B cell (primary cell): ENCODE measurements at regions not wholly inside any gene's neighbourhood (a gene's known extent, or its start where the extent isn't known, plus 50 kb on each side); places are given as distances from the start of the nearest gene placed in this dataset.
"Not testable (repeated sequence)": the region's sequence is repeated elsewhere in the genome, so short reads cannot be mapped to it uniquely, and the experiment has no call there.

ENCODE experiments used
- ATAC-seq: fragments of 200-7000 bp; cut with Tn5 transposase; one replicate; pipeline ENCODE4 v1.10.0; 2021; ENCODE audit warnings: low read depth, mild to moderate bottlenecking, moderate number of reproducible peaks, moderate library complexity
- CTCF ChIA-PET: fragments of 350-600 bp; sonication (Branson Sonifier 250); formaldehyde crosslinking; loops from one replicate; lab custom pipeline; 2021; ENCODE audit warnings: antibody characterized with exemption, inconsistent platforms; lab: Charles Lee
- POLR2A ChIA-PET: fragments of 350-600 bp; sonication (Branson Sonifier 250); formaldehyde crosslinking; loops from one replicate; lab custom pipeline; 2021; ENCODE audit warnings: antibody characterized with exemption; lab: Charles Lee
- DNase-seq: peaks from one replicate; pipeline ENCODE4 v3.0.0; 2013
- H2AFZ ChIP-seq: 2 replicates; pipeline ENCODE4 v1.6.1; 2012; ENCODE audit warnings: mild to moderate bottlenecking, low read depth, low read length; ENCODE audit not compliant: insufficient read depth, poor library complexity, severe bottlenecking
- H3K27ac ChIP-seq, 2 donors: 1 replicate in 1 of 2; 2 replicates in 1 of 2; pipeline ENCODE4 v1.5.1; 2012 to 2013; ENCODE audit warnings: low read length in 2 of 2, mild to moderate bottlenecking in 2 of 2, moderate library complexity in 1 of 2
- H3K27me3 ChIP-seq, 4 experiments: fragments of 200-600 bp in 1 of 4; sonication (generic) in 1 of 4; replicated peaks in 1 of 4; 1 replicate in 2 of 4; 2 replicates in 2 of 4; pipeline versions ENCODE4 v1.6.1 to v1.7.0; 2013 to 2016; ENCODE audit warnings: low read length in 3 of 4, mild to moderate bottlenecking in 2 of 4, mixed read lengths in 1 of 4, moderate library complexity in 1 of 4; ENCODE audit not compliant: insufficient read depth in 4 of 4, control insufficient read depth in 3 of 4; ENCODE audit errors: control extremely low read depth in 1 of 4
- H3K36me3 ChIP-seq, 2 experiments: replicated peaks in 1 of 2; 1 replicate in 1 of 2; 2 replicates in 1 of 2; pipeline versions ENCODE4 v1.6.1 to v1.7.1; 2013; ENCODE audit warnings: low read length in 1 of 2; ENCODE audit not compliant: insufficient read depth in 2 of 2, control insufficient read depth in 1 of 2; ENCODE audit errors: control extremely low read depth in 1 of 2, extremely low read depth in 1 of 2
- H3K4me1 ChIP-seq, 2 donors: fragments of 200-600 bp in 1 of 2; sonication (generic) in 1 of 2; 1 replicate in 1 of 2; 2 replicates in 1 of 2; pipeline versions ENCODE4 v1.5.1 to v1.6.1; 2013 to 2017; ENCODE audit warnings: low read length in 2 of 2; ENCODE audit not compliant: control insufficient read depth in 2 of 2, insufficient read depth in 2 of 2
- H3K4me2 ChIP-seq: replicated peaks from 2 replicates; pipeline ENCODE3; 2012; ENCODE audit warnings: mild to moderate bottlenecking, low read depth, low read length; ENCODE audit not compliant: poor library complexity, severe bottlenecking
- H3K4me3 ChIP-seq, 5 experiments: fragments of 200-600 bp in 1 of 5; sonication (generic) in 1 of 5; 1 replicate in 3 of 5; 2 replicates in 2 of 5; pipeline versions ENCODE4 v1.5.1 to v1.7.0; 2011 to 2016; ENCODE audit warnings: low read length in 4 of 5, mild to moderate bottlenecking in 4 of 5, low read depth in 2 of 5, control low read depth in 1 of 5, moderate library complexity in 1 of 5; ENCODE audit not compliant: insufficient read depth in 1 of 5; ENCODE audit errors: control extremely low read depth in 1 of 5, extremely low read depth in 1 of 5
- H3K79me2 ChIP-seq: fragments of 200-600 bp; sonication (generic); one replicate; pipeline ENCODE4 v1.6.0; 2016; ENCODE audit warnings: low read length; ENCODE audit not compliant: control insufficient read depth, insufficient read depth
- H3K9ac ChIP-seq: fragments of 200-600 bp; sonication (generic); 2 replicates; pipeline ENCODE4 v1.6.1; 2017; ENCODE audit warnings: mild to moderate bottlenecking, low read length, moderate library complexity
- H3K9me3 ChIP-seq, 3 donors: one replicate each; pipeline versions ENCODE4 v1.6.1 to v1.7.1; 2013; ENCODE audit warnings: low read length in 2 of 3; ENCODE audit not compliant: control insufficient read depth in 2 of 3, insufficient read depth in 1 of 3; ENCODE audit errors: control extremely low read depth in 1 of 3
- H4K20me1 ChIP-seq: 2 replicates; pipeline ENCODE4 v1.6.0; 2012; ENCODE audit warnings: mild to moderate bottlenecking, low read length; ENCODE audit not compliant: insufficient read depth, control insufficient read depth, poor library complexity, severe bottlenecking
- H3K27ac Mint-ChIP-seq: one replicate; pipeline ENCODE4 v1.8.0; 2021; ENCODE audit warnings: mixed read lengths
- H3K27me3 Mint-ChIP-seq: one replicate; pipeline ENCODE4 v1.8.0; 2021; ENCODE audit warnings: mixed read lengths
- H3K4me1 Mint-ChIP-seq: one replicate; pipeline ENCODE4 v1.8.0; 2021; ENCODE audit warnings: mixed read lengths
- H3K4me3 Mint-ChIP-seq: one replicate; pipeline ENCODE4 v1.8.0; 2021; ENCODE audit warnings: mixed read lengths
- H3K9me3 Mint-ChIP-seq: one replicate; pipeline ENCODE4 v1.8.0; 2022; ENCODE audit warnings: mixed read lengths; ENCODE audit not compliant: insufficient read depth
- EZH2 ChIP-seq: IDR thresholded peaks from 2 replicates; pipeline ENCODE4 v1.6.1; 2012; ENCODE audit warnings: borderline replicate concordance, low read depth, mild to moderate bottlenecking, moderate library complexity, low read length; ENCODE audit not compliant: insufficient read depth, poor library complexity, severe bottlenecking
- WGBS: methylation state at CpG from one replicate; pipeline ENCODE4 v1.1.5; 2013; ENCODE audit warnings: missing lambda C conversion rate; ENCODE audit not compliant: insufficient coverage; 5-methylcytosine and 5-hydroxymethylcytosine counted together
- intact Hi-C: fragments of 100-400 bp; cut with micrococcal nuclease; formaldehyde crosslinking; loops from one replicate; pipeline ENCODE4 v1.10.0; 2022
- TF ChIP-seq, protein P1 (sequence below): fragments of 200-600 bp; IDR thresholded peaks from one replicate; pipeline ENCODE4 v1.8.0; 2022; ENCODE audit warnings: antibody characterized with exemption, mild to moderate bottlenecking

DNA sequence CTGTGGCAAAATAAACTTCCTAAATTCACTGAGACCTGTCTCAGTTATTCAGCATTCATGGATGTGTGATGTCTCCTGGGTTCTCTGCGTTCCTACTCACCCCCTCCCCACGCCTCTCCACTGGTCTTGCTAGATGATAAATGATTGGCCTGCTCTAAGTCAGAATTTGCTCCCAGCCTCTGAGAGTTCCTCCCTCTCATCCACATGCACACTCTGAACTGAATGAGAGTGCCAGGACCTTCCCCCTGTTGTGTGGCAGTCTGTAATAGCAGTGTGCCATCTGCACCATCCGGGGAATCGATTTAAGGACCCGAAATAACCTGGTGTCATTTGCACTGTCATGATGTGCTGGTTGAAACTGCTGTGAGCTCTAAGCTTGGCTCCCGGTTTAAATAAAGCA lies 135.8 kb upstream of the AFDN start:
- Histone ChIP-seq H4K20me1 (no peaks in the 10 kb centered on the region), H2AFZ (no peak overlapping the region), H3K27ac (no peak overlapping the region), H3K9me3 (peaks cover 0 to 5% (median 0%) of the 10 kb centered on the region in 3 donors), H3K79me2 (no peaks in the 10 kb centered on the region), H3K36me3 (no peaks in the 10 kb centered on the region), H3K4me1 (no peaks in the 10 kb centered on the region), H3K27me3 (peaks cover 0 to 11% (median 1%) of the 10 kb centered on the region in 4 experiments), H3K4me3 (no peak overlapping the region), H3K9ac (no peak overlapping the region), H3K4me2 (no peak overlapping the region)
- CTCF ChIA-PET, result no interaction called here
- POLR2A ChIA-PET, result no interaction called here
- WGBS, result 90% methylated on average over 4 of the region's 6 CpGs
- intact Hi-C loops, result no loop called here
- Mint-ChIP-seq H3K9me3 (no peaks in the 10 kb centered on the region), H3K4me1 (peaks cover 2% of the 10 kb centered on the region), H3K4me3 (no peak overlapping the region), H3K27ac (no peak overlapping the region), H3K27me3 (peaks cover 26% of the 10 kb centered on the region)
- ATAC-seq (no peak), DNase-seq (no peak)
- no peak for TF ChIP-seq EZH2
- TF ChIP-seq, protein P1, sequence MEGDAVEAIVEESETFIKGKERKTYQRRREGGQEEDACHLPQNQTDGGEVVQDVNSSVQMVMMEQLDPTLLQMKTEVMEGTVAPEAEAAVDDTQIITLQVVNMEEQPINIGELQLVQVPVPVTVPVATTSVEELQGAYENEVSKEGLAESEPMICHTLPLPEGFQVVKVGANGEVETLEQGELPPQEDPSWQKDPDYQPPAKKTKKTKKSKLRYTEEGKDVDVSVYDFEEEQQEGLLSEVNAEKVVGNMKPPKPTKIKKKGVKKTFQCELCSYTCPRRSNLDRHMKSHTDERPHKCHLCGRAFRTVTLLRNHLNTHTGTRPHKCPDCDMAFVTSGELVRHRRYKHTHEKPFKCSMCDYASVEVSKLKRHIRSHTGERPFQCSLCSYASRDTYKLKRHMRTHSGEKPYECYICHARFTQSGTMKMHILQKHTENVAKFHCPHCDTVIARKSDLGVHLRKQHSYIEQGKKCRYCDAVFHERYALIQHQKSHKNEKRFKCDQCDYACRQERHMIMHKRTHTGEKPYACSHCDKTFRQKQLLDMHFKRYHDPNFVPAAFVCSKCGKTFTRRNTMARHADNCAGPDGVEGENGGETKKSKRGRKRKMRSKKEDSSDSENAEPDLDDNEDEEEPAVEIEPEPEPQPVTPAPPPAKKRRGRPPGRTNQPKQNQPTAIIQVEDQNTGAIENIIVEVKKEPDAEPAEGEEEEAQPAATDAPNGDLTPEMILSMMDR, result no peak

DNA sequence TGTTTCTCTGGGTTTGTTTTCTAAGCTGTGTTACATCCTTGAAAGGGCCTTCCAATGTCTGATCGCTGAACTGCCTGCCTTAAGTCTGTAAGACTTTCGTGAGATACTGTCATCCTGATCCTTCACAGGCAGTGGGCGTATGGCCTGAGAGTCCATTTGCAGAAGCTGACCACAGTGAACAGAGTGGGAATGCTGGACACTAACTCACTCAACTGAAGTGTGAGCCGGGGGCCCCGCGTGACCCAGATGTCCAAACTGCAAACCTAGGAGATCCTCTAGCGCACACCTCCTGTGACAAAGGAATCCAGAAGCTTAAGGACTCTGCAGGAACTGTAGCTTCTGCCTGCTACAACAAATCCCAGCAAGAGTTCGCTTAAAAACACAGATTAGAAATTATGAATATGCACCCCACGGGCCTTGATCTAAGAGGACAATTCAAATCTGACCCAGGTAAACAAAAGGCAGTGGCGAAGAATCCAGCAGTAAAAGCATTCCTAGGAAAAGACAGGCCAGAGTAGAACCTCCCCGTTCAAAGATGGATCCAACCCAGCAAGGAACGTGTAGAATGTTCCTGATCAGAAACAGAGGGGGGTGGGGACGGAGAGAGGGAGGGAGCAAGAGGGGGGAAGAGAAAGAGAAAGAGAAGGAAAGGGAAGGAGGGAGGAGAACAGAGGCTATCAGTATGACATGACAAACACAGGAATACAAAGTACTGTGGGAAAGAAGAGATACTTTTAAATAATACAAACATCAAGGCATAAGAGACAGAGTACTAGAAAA lies 135.0 kb upstream of the AFDN start:
- POLR2A ChIA-PET, result no interaction called here
- Mint-ChIP-seq H3K4me3 (no peak overlapping the region), H3K9me3 (no peaks in the 10 kb centered on the region), H3K27me3 (peaks cover 26% of the 10 kb centered on the region), H3K4me1 (no peaks in the 10 kb centered on the region), H3K27ac (no peak overlapping the region)
- Histone ChIP-seq H3K9ac (no peak overlapping the region), H3K4me2 (no peak overlapping the region), H3K4me1 (no peaks in the 10 kb centered on the region), H3K79me2 (no peaks in the 10 kb centered on the region), H3K27ac (no peak overlapping the region), H3K36me3 (no peaks in the 10 kb centered on the region), H3K27me3 (peaks cover 0 to 11% (median 1%) of the 10 kb centered on the region in 4 experiments), H3K4me3 (no peak overlapping the region), H4K20me1 (no peaks in the 10 kb centered on the region), H3K9me3 (peaks cover 0 to 5% (median 0%) of the 10 kb centered on the region in 3 donors), H2AFZ (no peak overlapping the region)
- TF ChIP-seq, protein P1, result no peak
- no peak for TF ChIP-seq EZH2
- ATAC-seq, result no peak
- WGBS, result 89% methylated on average over 12 of the region's 13 CpGs
- no peak for DNase-seq
- CTCF ChIA-PET, result interaction anchor here (0.7 kb wide), 1 partner anchor 180 kb away, joined by 3 read pairs; no protein-coding TSS in a partner anchor
- intact Hi-C loops, result no loop called here

DNA sequence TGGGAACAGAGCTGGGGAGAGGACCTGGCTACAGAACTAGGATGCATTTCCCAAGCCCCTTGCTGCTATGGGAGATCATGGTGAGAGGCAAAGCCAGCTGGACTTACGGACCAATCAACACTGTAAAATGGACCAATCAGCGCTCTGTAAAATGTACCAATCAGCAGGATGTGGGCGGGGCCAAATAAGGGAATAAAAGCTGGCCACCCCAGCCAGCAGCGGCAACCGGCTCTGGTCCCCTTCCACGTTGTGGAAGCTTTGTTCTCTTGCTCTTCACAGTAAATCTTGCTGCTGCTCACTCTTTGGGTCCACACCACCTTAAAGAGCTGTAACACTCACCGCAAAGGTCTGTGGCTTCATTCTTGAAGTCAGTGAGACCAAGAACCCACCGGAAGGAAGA lies 133.2 kb upstream of the AFDN start:
- H3K4me3 Mint-ChIP-seq, ATAC-seq, H2AFZ ChIP-seq, H3K27ac Mint-ChIP-seq, H3K36me3 ChIP-seq, H3K9me3 ChIP-seq, DNase-seq, H3K9ac ChIP-seq, intact Hi-C loops, H3K4me1 ChIP-seq, CTCF ChIA-PET, H3K27me3 ChIP-seq, H3K4me1 Mint-ChIP-seq, H4K20me1 ChIP-seq, POLR2A ChIA-PET, H3K4me3 ChIP-seq, H3K79me2 ChIP-seq, H3K4me2 ChIP-seq, H3K27ac ChIP-seq, H3K9me3 Mint-ChIP-seq: not testable (repeated sequence)
- H3K27me3 Mint-ChIP-seq, result peaks cover 23% of the 10 kb centered on the region
- 92% methylated on average over 8 of the region's 8 CpGs for WGBS
